Activated naive CD4-positive, alpha-beta T cell treated with anti-CD3 and anti-CD28 coated beads for 36 hours (primary cell): ENCODE measurements at regions not wholly inside any gene's neighbourhood (a gene's known extent, or its start where the extent isn't known, plus 50 kb on each side); places are given as distances from the start of the nearest gene placed in this dataset.

Experiments used
- CTCF ChIA-PET: fragments of 350-600 bp; sonication (Branson Sonifier 250); formaldehyde crosslinking; loops from one replicate; lab custom pipeline; 2021; ENCODE audit warnings: antibody characterized with exemption; lab: Charles Lee
- DNase-seq: peaks from one replicate; pipeline ENCODE4 v3.0.0-alpha.2; 2020
- H3K27ac Mint-ChIP-seq: one replicate; pipeline ENCODE4 v1.8.0; 2021; ENCODE audit warnings: mild to moderate bottlenecking, mixed read lengths
- H3K27me3 Mint-ChIP-seq: one replicate; pipeline ENCODE4 v1.8.0; 2021; ENCODE audit warnings: low read depth, mixed read lengths
- H3K36me3 Mint-ChIP-seq: one replicate; pipeline ENCODE4 v1.8.0; 2021; ENCODE audit warnings: low read depth, mixed read lengths
- H3K4me1 Mint-ChIP-seq: one replicate; pipeline ENCODE4 v1.8.0; 2021; ENCODE audit warnings: low read depth, mixed read lengths
- H3K4me3 Mint-ChIP-seq: one replicate; pipeline ENCODE4 v1.8.0; 2021; ENCODE audit warnings: mild to moderate bottlenecking, moderate library complexity, mixed read lengths
- H3K9me3 Mint-ChIP-seq: one replicate; pipeline ENCODE4 v1.8.0; 2021; ENCODE audit warnings: mixed read lengths
- intact Hi-C: fragments of 100-400 bp; cut with micrococcal nuclease; formaldehyde crosslinking; loops from one replicate; pipeline ENCODE4 v1.15.1; 2023

DNA sequence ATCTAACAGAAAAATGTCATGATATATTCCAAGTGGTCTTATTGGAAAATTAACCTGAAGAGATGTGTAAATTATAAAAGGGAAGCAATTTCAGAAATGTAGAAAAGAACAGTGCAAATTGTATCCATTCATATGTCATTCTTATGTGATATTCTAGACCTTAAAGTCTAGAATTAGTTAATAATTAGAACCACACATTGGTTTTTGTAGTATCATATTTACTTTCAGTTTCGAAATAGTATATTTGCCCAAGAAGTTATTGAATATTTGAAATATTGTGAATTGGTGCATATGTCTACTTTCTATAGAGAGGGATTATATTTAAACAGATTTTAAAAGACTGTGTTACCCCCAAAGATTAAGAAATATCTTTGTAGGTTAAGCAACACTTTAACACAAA, 1348.6 kb upstream of the ACVR2A start:
- Mint-ChIP-seq H3K27ac (no peak overlapping the region), H3K27me3 (no peaks in the 10 kb centered on the region), H3K9me3 (peaks cover 7% of the 10 kb centered on the region), H3K36me3 (no peaks in the 10 kb centered on the region), H3K4me1 (no peaks in the 10 kb centered on the region), H3K4me3 (no peak overlapping the region)
- intact Hi-C loops, result no loop called here
- DNase-seq, result no peak
- CTCF ChIA-PET, result no interaction called here

DNA sequence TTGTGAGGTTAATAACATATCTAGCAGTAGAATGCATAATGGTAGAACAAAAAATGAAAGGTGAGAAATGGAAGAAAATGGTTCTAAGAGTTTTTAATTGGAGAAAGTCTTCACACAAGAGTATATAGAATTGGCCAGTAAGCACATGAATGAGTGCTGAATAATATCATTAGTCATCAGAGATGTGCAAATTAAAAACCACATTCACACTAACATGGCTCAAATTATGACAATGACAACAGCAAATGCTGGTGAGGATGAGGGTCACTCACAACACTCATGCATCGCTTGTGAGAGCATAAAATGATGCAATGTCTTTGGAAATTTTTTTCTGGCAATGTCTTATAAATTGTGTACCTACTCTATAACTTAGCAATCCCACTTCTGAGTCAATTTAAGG, 1355.4 kb upstream of the ACVR2A start:
- no peaks in the 10 kb centered on the region for H3K36me3 Mint-ChIP-seq
- no peaks in the 10 kb centered on the region for H3K4me1 Mint-ChIP-seq
- no peak overlapping the region for H3K4me3 Mint-ChIP-seq
- intact Hi-C loops, result no loop called here
- CTCF ChIA-PET, result interaction anchor here (0.8 kb wide), 1 partner anchor 46 kb away, joined by 3 read pairs; no protein-coding TSS in a partner anchor
- no peak for DNase-seq
- H3K9me3 Mint-ChIP-seq, result peaks cover 5% of the 10 kb centered on the region
- H3K27me3 Mint-ChIP-seq, result no peaks in the 10 kb centered on the region
- H3K27ac Mint-ChIP-seq, result no peak overlapping the region

DNA sequence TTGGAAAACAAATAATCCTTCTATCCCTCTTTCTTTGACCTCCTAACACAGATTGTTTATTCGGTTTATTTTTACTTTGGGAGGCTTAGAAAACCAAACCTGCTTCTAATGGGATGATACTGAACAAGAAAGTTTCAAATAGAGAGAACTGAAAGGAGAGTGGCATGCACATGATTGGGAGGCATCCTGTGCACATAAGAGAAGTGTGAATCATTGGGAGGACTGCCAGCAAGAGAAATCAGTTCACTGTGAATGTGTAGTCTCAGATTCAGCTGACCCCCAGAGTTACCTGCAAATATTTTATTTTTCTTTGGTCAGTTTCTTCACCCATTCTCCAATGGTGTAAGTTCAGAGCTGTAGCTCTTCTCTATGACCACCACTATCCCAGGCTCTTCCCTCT, 1363.2 kb upstream of the ACVR2A start:
- Mint-ChIP-seq H3K4me1 (no peaks in the 10 kb centered on the region), H3K27me3 (no peaks in the 10 kb centered on the region), H3K4me3 (no peak overlapping the region), H3K27ac (no peak overlapping the region), H3K9me3 (no peaks in the 10 kb centered on the region), H3K36me3 (no peaks in the 10 kb centered on the region)
- CTCF ChIA-PET, result interaction anchor here (0.6 kb wide), 1 partner anchor 337 kb away, joined by 6 read pairs; no protein-coding TSS in a partner anchor
- intact Hi-C loops, result no loop called here
- DNase-seq, result no peak

DNA sequence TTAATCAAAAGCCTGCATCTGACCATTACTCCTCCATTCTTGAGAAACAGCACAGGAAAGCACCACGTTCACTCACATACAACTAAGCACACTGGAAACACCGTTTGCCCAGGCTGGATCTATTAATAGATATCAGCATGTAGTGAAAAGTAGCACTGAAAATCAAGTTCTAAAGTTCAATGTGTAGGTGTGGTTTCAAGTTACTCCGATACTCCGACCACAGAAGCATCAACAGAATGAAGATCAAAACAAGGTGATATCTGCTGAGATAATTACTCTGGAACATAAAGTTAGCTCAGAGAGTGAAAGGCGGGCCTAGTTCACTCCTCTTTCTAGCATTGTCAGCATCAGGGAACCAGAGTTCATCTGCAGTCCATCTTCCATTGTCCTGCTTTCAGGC, 1367.4 kb upstream of the ACVR2A start:
- Mint-ChIP-seq H3K9me3 (no peaks in the 10 kb centered on the region), H3K27me3 (no peaks in the 10 kb centered on the region), H3K27ac (no peak overlapping the region), H3K4me1 (no peaks in the 10 kb centered on the region), H3K36me3 (no peaks in the 10 kb centered on the region), H3K4me3 (no peak overlapping the region)
- DNase-seq, result no peak
- CTCF ChIA-PET, result no interaction called here
- intact Hi-C loops, result no loop called here

DNA sequence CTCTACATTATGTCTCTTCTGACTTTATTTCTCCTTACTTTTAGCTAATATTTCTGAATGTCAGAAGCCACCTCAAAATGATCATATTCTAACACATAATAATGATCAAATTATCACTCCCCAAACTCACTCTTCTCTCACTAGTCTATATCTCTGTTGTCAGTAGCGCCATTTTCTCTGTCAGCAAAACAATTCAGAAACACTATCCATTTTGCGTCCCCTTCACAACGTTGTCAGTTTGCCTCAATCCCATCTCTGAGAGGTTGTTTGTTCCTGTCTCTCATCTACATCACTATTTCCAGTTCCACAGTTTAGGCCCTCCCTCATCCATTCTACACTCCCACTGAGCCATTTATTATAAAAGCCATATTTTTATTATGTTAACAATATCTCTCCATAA, 1376.3 kb upstream of the ACVR2A start:
- no peaks in the 10 kb centered on the region for H3K4me1 Mint-ChIP-seq
- no peaks in the 10 kb centered on the region for H3K36me3 Mint-ChIP-seq
- H3K4me3 Mint-ChIP-seq, result no peak overlapping the region
- intact Hi-C loops, result no loop called here
- H3K27ac Mint-ChIP-seq, result no peak overlapping the region
- no peaks in the 10 kb centered on the region for H3K9me3 Mint-ChIP-seq
- DNase-seq, result no peak
- CTCF ChIA-PET, result no interaction called here
- no peaks in the 10 kb centered on the region for H3K27me3 Mint-ChIP-seq

DNA sequence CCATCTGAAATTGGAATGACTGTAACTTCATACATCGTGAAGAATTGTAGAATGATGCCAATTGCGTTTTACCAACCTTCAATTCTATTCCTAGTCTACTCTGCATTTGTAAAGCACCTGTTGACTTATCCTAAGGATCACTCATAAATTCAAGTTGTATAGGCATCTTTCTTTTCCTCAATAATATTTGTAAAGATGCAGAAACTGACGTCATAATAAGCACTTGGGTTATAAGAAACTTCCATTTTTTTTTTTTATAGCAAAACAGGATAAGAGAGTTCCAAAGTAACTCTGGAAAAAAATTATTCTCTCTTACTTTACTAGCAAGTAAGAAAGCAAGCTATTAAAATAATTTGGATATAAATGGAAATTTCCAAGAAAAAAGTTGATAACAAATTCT, 1377.4 kb upstream of the ACVR2A start:
- H3K27me3 Mint-ChIP-seq, result no peaks in the 10 kb centered on the region
- intact Hi-C loops, result no loop called here
- CTCF ChIA-PET, result no interaction called here
- no peak for DNase-seq
- H3K4me3 Mint-ChIP-seq, result no peak overlapping the region
- H3K4me1 Mint-ChIP-seq, result no peaks in the 10 kb centered on the region
- H3K9me3 Mint-ChIP-seq, result peaks cover 4% of the 10 kb centered on the region
- no peaks in the 10 kb centered on the region for H3K36me3 Mint-ChIP-seq
- no peak overlapping the region for H3K27ac Mint-ChIP-seq

DNA sequence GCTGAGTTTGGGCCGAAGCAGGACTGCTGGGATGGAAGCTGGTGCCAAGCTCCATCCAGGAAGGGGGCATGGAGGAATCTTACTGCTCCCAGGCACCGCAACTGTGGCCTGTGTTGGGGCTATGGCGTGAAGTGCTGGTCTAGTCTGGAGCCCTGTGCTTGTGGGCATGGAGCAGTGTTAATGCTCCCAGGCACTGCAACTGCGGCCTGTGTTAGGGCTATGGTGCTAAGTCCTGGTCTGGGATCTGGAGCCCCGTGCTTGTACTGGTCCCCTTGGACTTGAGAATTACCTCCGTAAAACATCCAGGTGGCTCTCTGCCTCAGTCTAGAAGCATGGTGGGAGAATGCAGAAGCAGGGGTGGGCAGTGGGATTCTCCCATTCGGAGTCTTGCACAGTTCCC, 1379.4 kb upstream of the ACVR2A start:
- CTCF ChIA-PET, result no interaction called here
- H3K27me3 Mint-ChIP-seq, result no peaks in the 10 kb centered on the region
- H3K4me3 Mint-ChIP-seq, result no peak overlapping the region
- H3K27ac Mint-ChIP-seq, result no peak overlapping the region
- intact Hi-C loops, result no loop called here
- no peaks in the 10 kb centered on the region for H3K36me3 Mint-ChIP-seq
- no peaks in the 10 kb centered on the region for H3K4me1 Mint-ChIP-seq
- no peak for DNase-seq
- H3K9me3 Mint-ChIP-seq, result peaks cover 11% of the 10 kb centered on the region

DNA sequence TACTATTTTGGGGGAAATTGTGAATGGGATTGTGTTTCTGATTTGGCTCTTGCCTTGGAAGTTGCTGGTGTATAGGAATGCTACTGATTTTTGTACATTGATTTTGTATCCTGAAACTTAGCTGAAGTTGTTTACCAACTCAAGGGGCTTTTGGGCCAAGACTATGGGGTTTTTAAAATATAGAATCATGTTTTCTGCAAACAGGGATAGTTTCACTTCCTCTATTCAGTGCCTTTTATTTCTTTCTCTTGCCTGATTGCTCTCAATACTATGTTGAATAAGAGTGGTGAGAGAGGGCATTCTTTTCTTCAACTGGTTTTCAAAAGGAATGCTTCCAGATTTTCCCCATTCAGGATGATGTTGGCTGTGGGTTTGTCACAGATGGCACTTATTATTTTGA, 1383.8 kb upstream of the ACVR2A start:
- Mint-ChIP-seq H3K4me1 (no peaks in the 10 kb centered on the region), H3K36me3 (no peaks in the 10 kb centered on the region), H3K27ac (no peak overlapping the region), H3K4me3 (no peak overlapping the region), H3K27me3 (no peaks in the 10 kb centered on the region), H3K9me3 (peaks cover 22% of the 10 kb centered on the region)
- CTCF ChIA-PET, result no interaction called here
- intact Hi-C loops, result no loop called here
- no peak for DNase-seq

DNA sequence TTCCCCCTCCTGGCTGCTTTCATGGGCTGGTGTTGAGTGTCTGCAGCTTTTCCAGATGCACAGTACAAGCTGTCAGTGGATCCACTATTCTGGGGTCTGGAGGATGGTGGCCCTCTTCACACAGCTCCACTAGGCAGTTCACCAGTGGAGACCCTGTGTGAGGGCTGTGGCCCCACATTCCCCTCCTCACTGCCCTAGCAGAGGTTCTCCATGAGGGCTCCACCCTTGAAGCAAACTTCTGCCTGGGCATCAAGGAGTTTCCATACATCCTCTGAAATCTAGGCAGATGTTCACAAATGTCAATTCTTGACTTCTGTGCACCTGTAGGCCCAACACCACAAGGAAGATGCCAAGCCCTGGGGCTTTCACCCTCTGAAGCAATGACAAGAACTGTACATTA, 1386.2 kb upstream of the ACVR2A start:
- CTCF ChIA-PET, result no interaction called here
- DNase-seq, result no peak
- Mint-ChIP-seq H3K27me3 (no peaks in the 10 kb centered on the region), H3K27ac (no peak overlapping the region), H3K9me3 (peaks cover 22% of the 10 kb centered on the region), H3K4me1 (no peaks in the 10 kb centered on the region), H3K36me3 (no peaks in the 10 kb centered on the region), H3K4me3 (no peak overlapping the region)
- intact Hi-C loops, result no loop called here

DNA sequence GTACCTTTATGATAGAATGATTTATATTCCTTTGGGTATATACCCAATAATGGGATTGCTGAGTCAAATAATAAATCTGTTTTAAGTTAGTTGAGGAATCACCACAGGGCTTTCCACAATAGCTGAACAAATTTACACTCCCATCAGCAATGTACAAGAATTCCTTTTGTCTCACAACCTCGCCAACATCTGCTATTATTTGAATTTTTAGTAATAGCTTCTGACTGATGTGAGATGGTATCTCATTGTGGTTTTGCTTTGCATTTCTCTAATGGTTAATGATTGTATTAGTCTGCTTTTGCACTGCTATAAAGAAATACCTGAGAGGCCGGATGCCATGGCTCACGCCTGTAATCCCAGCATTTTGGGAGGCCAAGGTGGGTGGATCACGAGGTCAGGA, 1387.6 kb upstream of the ACVR2A start:
- Mint-ChIP-seq H3K27me3 (no peaks in the 10 kb centered on the region), H3K4me1 (no peaks in the 10 kb centered on the region), H3K36me3 (no peaks in the 10 kb centered on the region), H3K9me3 (peaks cover 18% of the 10 kb centered on the region), H3K27ac (no peak overlapping the region), H3K4me3 (no peak overlapping the region)
- DNase-seq, result no peak
- intact Hi-C loops, result no loop called here
- CTCF ChIA-PET, result no interaction called here

DNA sequence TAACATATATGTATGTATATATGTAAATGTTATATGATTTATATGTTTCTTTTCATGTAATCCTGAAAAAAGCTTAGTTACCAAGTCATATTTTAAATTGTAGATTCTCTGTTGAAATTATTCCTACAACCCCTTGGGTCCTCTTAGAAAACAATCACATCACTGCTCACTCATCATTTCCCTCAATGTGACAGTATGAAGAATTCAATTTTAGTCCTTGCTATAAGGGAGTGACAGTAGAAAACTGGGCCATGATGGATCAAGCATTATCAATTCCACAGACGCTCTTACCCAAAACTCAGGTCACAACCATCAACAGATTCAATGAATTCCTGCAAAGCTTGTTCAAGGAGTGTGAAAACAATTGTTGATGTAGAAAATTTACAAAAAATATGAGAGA, 1389.5 kb upstream of the ACVR2A start:
- Mint-ChIP-seq H3K27ac (no peak overlapping the region), H3K27me3 (no peaks in the 10 kb centered on the region), H3K9me3 (peaks cover 10% of the 10 kb centered on the region), H3K36me3 (no peaks in the 10 kb centered on the region), H3K4me1 (no peaks in the 10 kb centered on the region), H3K4me3 (no peak overlapping the region)
- intact Hi-C loops, result no loop called here
- no peak for DNase-seq
- CTCF ChIA-PET, result no interaction called here

DNA sequence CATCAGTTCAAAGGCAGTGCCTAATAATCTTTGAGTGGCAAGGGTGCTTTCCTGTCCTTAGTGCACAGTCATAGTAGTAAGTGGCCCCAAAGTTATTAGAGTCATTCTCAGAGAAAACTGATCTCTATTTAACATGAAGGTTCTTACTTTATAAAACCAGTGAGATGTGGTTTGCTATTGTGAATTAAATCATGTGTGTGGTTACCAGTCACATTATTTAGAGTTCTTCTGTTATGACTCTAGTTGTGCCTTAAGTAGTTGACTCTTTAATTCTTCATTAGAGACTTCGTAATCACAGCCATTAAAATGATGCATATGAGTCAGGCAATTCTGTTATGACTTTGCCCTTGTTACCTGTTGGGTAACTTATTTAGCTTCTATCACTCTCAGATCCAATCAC, 1392.9 kb upstream of the ACVR2A start:
- Mint-ChIP-seq H3K9me3 (peaks cover 2% of the 10 kb centered on the region), H3K4me3 (no peak overlapping the region), H3K27ac (no peak overlapping the region), H3K27me3 (no peaks in the 10 kb centered on the region), H3K36me3 (no peaks in the 10 kb centered on the region), H3K4me1 (no peaks in the 10 kb centered on the region)
- no peak for DNase-seq
- CTCF ChIA-PET, result no interaction called here
- intact Hi-C loops, result no loop called here

DNA sequence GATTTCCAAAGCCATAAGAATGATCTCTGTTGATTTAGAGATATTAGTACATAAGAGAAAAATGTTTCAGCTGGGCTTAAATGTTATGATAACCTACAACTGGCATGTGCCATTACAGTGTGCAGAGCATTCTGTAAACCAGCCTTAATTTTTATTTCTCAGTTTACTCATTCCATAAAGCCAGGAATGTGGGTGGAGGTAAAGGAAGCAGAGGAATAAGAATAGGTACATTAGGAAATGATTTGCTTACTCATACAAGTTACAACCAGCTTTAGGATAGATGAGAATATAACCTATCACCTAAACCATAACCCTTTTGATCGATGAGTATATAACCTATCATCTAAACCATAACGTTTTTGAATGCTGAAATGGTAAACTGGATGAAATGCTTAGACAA, 1394.7 kb upstream of the ACVR2A start:
- CTCF ChIA-PET, result no interaction called here
- Mint-ChIP-seq H3K27ac (no peak overlapping the region), H3K27me3 (no peaks in the 10 kb centered on the region), H3K4me3 (no peak overlapping the region), H3K4me1 (no peaks in the 10 kb centered on the region), H3K36me3 (no peaks in the 10 kb centered on the region), H3K9me3 (peaks cover 2% of the 10 kb centered on the region)
- DNase-seq, result no peak
- intact Hi-C loops, result no loop called here

DNA sequence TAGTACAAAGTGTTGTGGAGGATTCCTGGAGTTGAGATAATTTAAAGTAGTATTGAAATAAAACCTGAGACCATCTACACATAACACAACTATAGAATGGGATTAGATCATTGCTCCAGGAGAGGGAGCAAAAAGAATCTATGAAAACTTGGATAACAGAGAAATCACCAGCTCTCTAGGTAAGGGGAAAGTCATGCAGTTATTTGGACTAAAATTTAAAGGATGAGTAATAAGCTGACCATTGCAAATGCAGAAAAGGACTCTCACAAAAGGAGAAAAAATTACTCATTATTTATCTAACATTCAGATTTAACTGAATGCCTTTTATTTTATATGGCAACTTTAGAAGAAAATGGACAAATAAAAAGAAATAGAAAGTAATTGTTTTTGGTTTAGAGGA, 1399.8 kb upstream of the ACVR2A start:
- DNase-seq, result no peak
- Mint-ChIP-seq H3K9me3 (peaks cover 4% of the 10 kb centered on the region), H3K27ac (no peak overlapping the region), H3K27me3 (no peaks in the 10 kb centered on the region), H3K36me3 (no peaks in the 10 kb centered on the region), H3K4me3 (no peak overlapping the region), H3K4me1 (no peaks in the 10 kb centered on the region)
- intact Hi-C loops, result no loop called here
- CTCF ChIA-PET, result interaction anchor here (1.0 kb wide), 1 partner anchor 349 kb away, joined by 3 read pairs; no protein-coding TSS in a partner anchor
